ENCODE measurements at regions not wholly inside any gene's neighbourhood (a gene's known extent, or its start where the extent isn't known, plus 50 kb on each side); places are given as distances from the start of the nearest gene placed in this dataset.

GRCh38 chr4:19266566-19266965, 985.1 kb upstream of the SLIT2 start:
- Mint-ChIP-seq H3K27ac (no peak overlapping the region), H3K9me3 (no peaks in the 10 kb centered on the region), H3K27me3 (ENCODE audit: insufficient read depth) (0 out of 2 replicates have a peak, but pooled peaks cover 1% of the 10 kb centered on the region)

GRCh38 chr4:19262467-19262866, 989.2 kb upstream of the SLIT2 start:
- Mint-ChIP-seq H3K36me3 (ENCODE audit: low read depth) (no peaks in the 10 kb centered on the region), H3K4me3 (peak overlapping the region; percentile 61; the same call in 1 of the 2 replicates), H3K27ac (no peak overlapping the region), H3K27me3 (ENCODE audit: insufficient read depth) (no peaks in the 10 kb centered on the region), H3K4me1 (ENCODE audit: low read depth) (no peaks in the 10 kb centered on the region; the same call in 1 of the 2 replicates), H3K9me3 (no peaks in the 10 kb centered on the region)
- TF ChIP-seq CTCF (IDR thresholded peaks at IDR 0.05), result no peak
- DNase-seq, result no peak

More at GRCh38 chr4:19266566-19266965, 985.1 kb upstream of the SLIT2 start:
- TF ChIP-seq CTCF (IDR thresholded peaks at IDR 0.05), result no peak
- no peak for DNase-seq
- Mint-ChIP-seq H3K4me3 (no peak overlapping the region), H3K36me3 (ENCODE audit: low read depth) (no peaks in the 10 kb centered on the region), H3K4me1 (ENCODE audit: low read depth) (no peaks in the 10 kb centered on the region; the same call in 1 of the 2 replicates)

- peaks cover 12% of the 10 kb centered on the region; the same call in 1 of the 2 replicates for H3K36me3 Mint-ChIP-seq (ENCODE audit: low read depth)
- H3K27me3 Mint-ChIP-seq (ENCODE audit: insufficient read depth), result no peaks in the 10 kb centered on the region
Measured at GRCh38 chr4:19260346-19260745, 991.4 kb upstream of the SLIT2 start.

GRCh38 chr4:19259920-19260319, 991.8 kb upstream of the SLIT2 start:
- TF ChIP-seq CTCF (IDR thresholded peaks at IDR 0.05), result no peak
- peaks cover 15% of the 10 kb centered on the region for H3K9me3 Mint-ChIP-seq
- no peak for DNase-seq
- no peaks in the 10 kb centered on the region for H3K27me3 Mint-ChIP-seq (ENCODE audit: insufficient read depth)
- H3K27ac Mint-ChIP-seq, result no peak overlapping the region
- peaks cover 16% of the 10 kb centered on the region; the same call in 1 of the 2 replicates for H3K36me3 Mint-ChIP-seq (ENCODE audit: low read depth)
- no peaks in the 10 kb centered on the region; the same call in 1 of the 2 replicates for H3K4me1 Mint-ChIP-seq (ENCODE audit: low read depth)
- H3K4me3 Mint-ChIP-seq, result no peak overlapping the region

More at GRCh38 chr4:19260346-19260745, 991.4 kb upstream of the SLIT2 start:
- TF ChIP-seq CTCF (IDR thresholded peaks at IDR 0.05), result no peak
- no peak for DNase-seq
- no peak overlapping the region for H3K4me3 Mint-ChIP-seq
- no peak overlapping the region for H3K27ac Mint-ChIP-seq
- H3K4me1 Mint-ChIP-seq (ENCODE audit: low read depth), result no peaks in the 10 kb centered on the region; the same call in 1 of the 2 replicates
- peaks cover 11% of the 10 kb centered on the region for H3K9me3 Mint-ChIP-seq

GRCh38 chr4:19256823-19257222, 994.9 kb upstream of the SLIT2 start:
- no peak overlapping the region for H3K27ac Mint-ChIP-seq
- no peak overlapping the region for H3K4me3 Mint-ChIP-seq
- no peak for TF ChIP-seq CTCF (IDR thresholded peaks at IDR 0.05)
- no peak for DNase-seq
- H3K36me3 Mint-ChIP-seq (ENCODE audit: low read depth), result peaks cover 17% of the 10 kb centered on the region; the same call in 1 of the 2 replicates
- peaks cover 19% of the 10 kb centered on the region for H3K9me3 Mint-ChIP-seq
- no peaks in the 10 kb centered on the region; the same call in 1 of the 2 replicates for H3K27me3 Mint-ChIP-seq (ENCODE audit: insufficient read depth)
- no peaks in the 10 kb centered on the region for H3K4me1 Mint-ChIP-seq (ENCODE audit: low read depth)
